ENCODE measurements at regions not wholly inside any gene's neighbourhood (a gene's known extent, or its start where the extent isn't known, plus 50 kb on each side); places are given as distances from the start of the nearest gene placed in this dataset.

DNA sequence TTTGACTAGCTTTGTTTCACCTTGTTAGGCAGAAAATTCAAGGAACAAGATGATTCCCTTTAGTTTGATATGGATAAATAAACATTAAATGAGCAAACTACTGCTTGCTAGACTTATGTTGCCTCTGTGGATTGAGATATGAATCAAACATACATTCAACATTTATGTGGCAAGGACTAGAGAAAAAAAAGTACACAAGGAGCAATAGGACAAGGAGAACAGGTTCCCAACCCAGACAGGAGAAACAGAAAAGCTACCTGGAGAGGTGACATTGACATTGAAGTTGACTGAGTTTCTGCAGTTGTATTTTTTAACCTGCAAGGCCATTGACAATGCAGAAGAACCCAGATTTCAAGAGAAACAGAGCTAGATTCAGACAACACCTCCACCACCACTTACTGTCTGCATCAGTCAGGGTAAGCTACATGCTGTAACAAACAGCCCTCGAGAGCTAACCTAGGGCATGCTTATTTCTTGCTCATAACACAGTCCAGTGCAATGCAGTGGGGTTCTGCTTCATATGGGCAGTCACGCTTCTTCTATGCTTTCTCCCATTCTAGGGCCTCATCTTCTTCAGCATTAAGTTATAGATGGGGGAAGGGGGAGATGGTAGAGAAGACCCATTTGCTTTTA, 180.9 kb upstream of the LYZL1 start:
- Histone ChIP-seq H3K4me3 (ENCODE audit: low read depth, low read length) (no peak overlapping the region), H3K27me3 (ENCODE audit: control insufficient read depth, insufficient read depth, low read length) (peaks cover 6% of the 10 kb centered on the region), H3K27ac (ENCODE audit: low read depth, low read length) (no peak overlapping the region), H3K9me3 (ENCODE audit: control insufficient read depth, insufficient read depth, low read length) (no peaks in the 10 kb centered on the region)
- CTCF ChIA-PET = interaction anchor here (1.0 kb wide), 1 partner anchor 196 kb away, joined by 3 read pairs; no protein-coding TSS in a partner anchor
- no peak for DNase-seq (ENCODE audit: low read depth, low spot score)
- TF ChIP-seq, protein P1, sequence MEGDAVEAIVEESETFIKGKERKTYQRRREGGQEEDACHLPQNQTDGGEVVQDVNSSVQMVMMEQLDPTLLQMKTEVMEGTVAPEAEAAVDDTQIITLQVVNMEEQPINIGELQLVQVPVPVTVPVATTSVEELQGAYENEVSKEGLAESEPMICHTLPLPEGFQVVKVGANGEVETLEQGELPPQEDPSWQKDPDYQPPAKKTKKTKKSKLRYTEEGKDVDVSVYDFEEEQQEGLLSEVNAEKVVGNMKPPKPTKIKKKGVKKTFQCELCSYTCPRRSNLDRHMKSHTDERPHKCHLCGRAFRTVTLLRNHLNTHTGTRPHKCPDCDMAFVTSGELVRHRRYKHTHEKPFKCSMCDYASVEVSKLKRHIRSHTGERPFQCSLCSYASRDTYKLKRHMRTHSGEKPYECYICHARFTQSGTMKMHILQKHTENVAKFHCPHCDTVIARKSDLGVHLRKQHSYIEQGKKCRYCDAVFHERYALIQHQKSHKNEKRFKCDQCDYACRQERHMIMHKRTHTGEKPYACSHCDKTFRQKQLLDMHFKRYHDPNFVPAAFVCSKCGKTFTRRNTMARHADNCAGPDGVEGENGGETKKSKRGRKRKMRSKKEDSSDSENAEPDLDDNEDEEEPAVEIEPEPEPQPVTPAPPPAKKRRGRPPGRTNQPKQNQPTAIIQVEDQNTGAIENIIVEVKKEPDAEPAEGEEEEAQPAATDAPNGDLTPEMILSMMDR (IDR thresholded peaks at IDR 0.05; ENCODE audit: low read depth, low read length) = no peak
- POLR2A ChIA-PET = interaction anchor here (0.6 kb wide), 1 partner anchor 18 kb away, joined by 3 read pairs; no protein-coding TSS in a partner anchor

DNA sequence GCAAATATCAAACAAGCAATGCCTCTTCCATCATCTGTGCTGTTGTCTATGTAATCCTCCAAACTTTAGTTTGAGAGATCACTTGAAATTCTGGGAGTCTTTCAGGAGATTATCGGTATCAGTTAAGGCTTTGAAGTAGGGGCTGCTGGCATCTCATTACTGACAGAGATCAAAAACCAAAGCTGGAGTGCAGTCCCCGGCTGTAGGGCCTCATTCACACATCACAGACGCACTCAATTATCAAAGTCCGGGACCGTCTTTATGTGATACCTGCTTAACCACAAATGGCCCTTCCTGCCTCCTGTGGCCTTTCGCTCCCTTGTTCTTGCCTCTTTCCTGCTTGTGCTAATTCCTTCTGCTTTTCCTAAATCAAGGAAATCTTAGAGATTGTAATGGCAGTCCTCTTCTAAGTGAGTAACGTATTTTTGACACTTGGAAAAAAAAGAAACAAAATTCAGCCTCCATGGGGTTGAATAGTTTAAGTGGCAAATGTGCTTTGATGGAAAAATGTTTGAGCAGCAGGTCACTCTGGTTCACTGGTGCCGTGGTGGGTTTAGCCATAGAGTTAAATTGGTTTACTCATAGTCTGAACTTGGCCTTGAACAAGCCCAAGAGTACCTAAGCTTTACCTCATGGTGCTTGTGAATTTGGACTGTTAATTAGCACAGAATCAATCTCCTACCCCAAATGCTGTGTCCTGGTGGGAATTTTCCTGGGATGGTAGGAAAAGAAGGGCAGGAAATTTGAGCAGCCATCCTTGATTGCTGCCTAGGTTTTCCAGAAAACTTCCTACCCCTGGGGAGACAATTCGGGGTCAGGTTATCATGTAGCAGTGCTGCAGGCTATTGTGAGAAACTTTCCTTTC, 178.9 kb upstream of the LYZL1 start:
- CTCF ChIA-PET = no interaction called here

DNA sequence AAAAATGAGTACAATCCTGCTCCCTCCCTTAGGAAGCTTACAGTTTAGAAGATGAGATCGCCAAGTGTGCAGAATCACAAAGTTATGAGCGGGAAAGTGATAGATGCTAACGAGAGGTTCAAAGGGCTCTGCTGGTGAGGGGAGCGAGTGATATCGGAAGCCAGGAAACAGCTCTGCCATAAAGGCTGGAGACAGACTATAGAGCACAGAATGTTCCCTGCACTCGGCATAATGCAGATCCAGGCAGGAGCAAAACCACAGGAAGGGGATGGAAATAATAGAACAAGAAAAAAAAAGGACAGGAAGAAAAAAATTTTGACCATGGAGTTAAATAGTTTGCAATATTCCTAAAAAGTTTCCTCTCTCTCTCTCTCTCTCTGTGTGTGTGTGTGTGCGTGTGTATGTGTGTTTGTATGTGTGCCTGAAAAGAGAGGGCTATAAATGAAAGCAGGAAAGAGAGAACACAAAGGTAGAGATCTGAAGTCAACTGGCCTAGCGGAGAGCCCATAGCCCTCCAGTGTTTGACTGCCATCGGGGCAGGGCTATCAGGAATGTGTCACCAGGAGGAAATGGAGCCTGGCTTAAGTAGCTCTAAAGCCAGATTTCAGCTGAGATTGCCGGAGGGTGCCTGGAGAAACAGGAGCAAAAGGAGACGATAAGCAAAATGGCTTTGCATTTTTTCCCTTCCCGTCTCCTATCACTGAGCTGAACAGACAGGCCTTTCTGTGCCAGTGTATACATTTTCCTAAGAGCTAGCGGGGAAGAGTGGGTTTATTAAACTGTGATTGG, 175.8 kb upstream of the LYZL1 start:
- CTCF ChIA-PET = no interaction called here
- POLR2A ChIA-PET = no interaction called here
- peaks cover 2% of the 10 kb centered on the region; the same call in 1 of the 2 replicates for H3K9me3 ChIP-seq (ENCODE audit: control insufficient read depth, insufficient read depth, low read length)
- H3K27ac ChIP-seq (ENCODE audit: low read depth, low read length) = no peak overlapping the region
- no peak overlapping the region for H3K4me3 ChIP-seq (ENCODE audit: low read depth, low read length)
- DNase-seq (ENCODE audit: low read depth, low spot score) = no peak
- TF ChIP-seq, protein P1 (IDR thresholded peaks at IDR 0.05; ENCODE audit: low read depth, low read length) = no peak
- peaks cover 6% of the 10 kb centered on the region for H3K27me3 ChIP-seq (ENCODE audit: control insufficient read depth, insufficient read depth, low read length)

More for the DNA sequence above, 178.9 kb upstream of the LYZL1 start:
- Histone ChIP-seq H3K9me3 (ENCODE audit: control insufficient read depth, insufficient read depth, low read length) (no peaks in the 10 kb centered on the region), H3K27me3 (ENCODE audit: control insufficient read depth, insufficient read depth, low read length) (peaks cover 6% of the 10 kb centered on the region), H3K4me3 (ENCODE audit: low read depth, low read length) (no peak overlapping the region), H3K27ac (ENCODE audit: low read depth, low read length) (no peak overlapping the region)
- no peak for DNase-seq (ENCODE audit: low read depth, low spot score)
- POLR2A ChIA-PET = no interaction called here
- TF ChIP-seq, protein P1 (IDR thresholded peaks at IDR 0.05; ENCODE audit: low read depth, low read length) = no peak

DNA sequence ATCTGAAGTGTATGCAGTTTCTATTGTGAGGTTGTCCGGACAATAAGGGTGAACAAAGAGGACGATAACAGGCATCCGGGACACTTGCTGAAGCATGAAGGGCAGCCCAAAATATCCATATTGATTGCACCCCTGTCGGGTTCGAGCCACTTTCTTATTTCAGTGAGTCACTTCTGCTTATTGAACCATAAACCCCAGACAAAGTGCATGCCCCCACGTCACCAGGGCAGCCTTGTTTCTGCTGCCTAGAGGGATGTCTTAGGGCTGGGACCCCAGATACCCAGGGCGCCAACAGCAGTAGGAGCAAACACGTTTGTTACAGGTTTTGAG, 175.3 kb upstream of the LYZL1 start:
- POLR2A ChIA-PET = no interaction called here
- no peak for DNase-seq (ENCODE audit: low read depth, low spot score)
- Histone ChIP-seq H3K27me3 (ENCODE audit: control insufficient read depth, insufficient read depth, low read length) (peaks cover 6% of the 10 kb centered on the region), H3K4me3 (ENCODE audit: low read depth, low read length) (no peak overlapping the region), H3K9me3 (ENCODE audit: control insufficient read depth, insufficient read depth, low read length) (peaks cover 2% of the 10 kb centered on the region; the same call in 1 of the 2 replicates), H3K27ac (ENCODE audit: low read depth, low read length) (no peak overlapping the region)
- TF ChIP-seq, protein P1 (IDR thresholded peaks at IDR 0.05; ENCODE audit: low read depth, low read length) = no peak
- CTCF ChIA-PET = no interaction called here
